Stomach (tissue), 8 donors: ENCODE measurements at regions not wholly inside any gene's neighbourhood (a gene's known extent, or its start where the extent isn't known, plus 50 kb on each side); places are given as distances from the start of the nearest gene placed in this dataset.
"Not testable (repeated sequence)": the region's sequence is repeated elsewhere in the genome, so short reads cannot be mapped to it uniquely, and the experiment has no call there.

Experiments used
- DNase-seq, 2 donors: peaks; one replicate each; pipeline versions ENCODE4 v3.0.0 to v3.0.0-alpha.2; 2013 to 2019
- H3K27ac ChIP-seq, 5 donors: fragments of 200-600 bp in 4 of 5; sonication (generic) in 4 of 5; one replicate each; pipeline ENCODE4 v1.5.1; 2013 to 2019; ENCODE audit warnings: mild to moderate bottlenecking in 1 of 5, moderate library complexity in 1 of 5
- H3K27me3 ChIP-seq, 3 donors: fragments of 200-600 bp; sonication (generic); one replicate each; pipeline ENCODE4 v1.5.1; 2017 to 2019; ENCODE audit warnings: mixed run types in 1 of 3
- H3K36me3 ChIP-seq, 4 donors: fragments of 200-600 bp; sonication (generic); 1 replicate in 3 of 4; 2 replicates in 1 of 4; pipeline ENCODE4 v1.5.1; 2016 to 2019
- H3K4me1 ChIP-seq, 4 donors: fragments of 200-600 bp; sonication (generic); one replicate each; pipeline ENCODE4 v1.5.1; 2016 to 2019
- H3K4me3 ChIP-seq, 4 donors: fragments of 200-600 bp; sonication (generic) in 3 of 4; one replicate each; pipeline ENCODE4 v1.5.1; 2016 to 2019; ENCODE audit warnings: mild to moderate bottlenecking in 1 of 4
- H3K9me3 ChIP-seq, 4 donors: fragments of 200-600 bp; sonication (generic); one replicate each; pipeline ENCODE4 v1.5.1; 2016 to 2019
- CTCF ChIP-seq, 7 experiments: fragments of 450-650 bp in 4 of 7; fragments of 200-600 bp in 3 of 7; sonication (generic) in 3 of 7; IDR thresholded peaks; one replicate each; pipeline ENCODE4 v1.5.1; 2016 to 2019; ENCODE audit warnings: antibody characterized with exemption in 7 of 7, control low read depth in 2 of 7, mild to moderate bottlenecking in 1 of 7
- EP300 ChIP-seq: sonication (generic); formaldehyde crosslinking; IDR thresholded peaks from one replicate; pipeline ENCODE4 v1.6.1; 2017; ENCODE audit warnings: antibody characterized with exemption
- POLR2A ChIP-seq, 4 donors: fragments of 450-650 bp; IDR thresholded peaks; one replicate each; pipeline ENCODE4 v1.6.1; 2016; ENCODE audit warnings: antibody characterized with exemption in 4 of 4, control low read depth in 2 of 4, mild to moderate bottlenecking in 1 of 4, moderate library complexity in 1 of 4
- POLR2AphosphoS5 ChIP-seq, 3 donors: sonication (generic); formaldehyde crosslinking; IDR thresholded peaks; one replicate each; pipeline ENCODE4 v1.6.1; 2016; ENCODE audit warnings: antibody characterized with exemption in 3 of 3
- WGBS, 5 donors: extraction: QIAGEN DNeasy Blood & Tissue Kit in 3 of 5; methylation state at CpG; one replicate each; pipeline versions ENCODE4 v1.1.5 to v1.1.7; 2013 to 2018; 5-methylcytosine and 5-hydroxymethylcytosine counted together
- intact Hi-C: fragments of 100-400 bp; cut with DNase I; formaldehyde crosslinking; loops from one replicate; pipeline ENCODE4 v1.15.1; 2023; ENCODE audit warnings: low total_unique reads
- donor health status: healthy with polysubstance abuse.
- donor health status: Bipolar disorder and iron deficiency.
- donor health status: healthy.

GRCh38 chr2:167570370-167570769 is 677.0 kb downstream of the STK39 start:
- no peak overlapping the region for H3K27ac ChIP-seq
- H3K36me3 ChIP-seq, result no peaks in the 10 kb centered on the region
- H3K9me3 ChIP-seq, result no peaks in the 10 kb centered on the region
- H3K4me1 ChIP-seq, result no peaks in the 10 kb centered on the region
- H3K4me3 ChIP-seq, result no peak overlapping the region
- no peak for DNase-seq
- H3K27me3 ChIP-seq, result no peaks in the 10 kb centered on the region
- intact Hi-C loops, result no loop called here
- WGBS, 5 donors, result 92 to 96% (median 92%) methylated on average over 3 of the region's 3 CpGs
- TF ChIP-seq EP300 (no peak), POLR2AphosphoS5 (IDR thresholded peaks at IDR 0.05) (no peak), POLR2A (IDR thresholded peaks at IDR 0.05) (no peak), CTCF (IDR thresholded peaks at IDR 0.05) (no peak)

GRCh38 chr2:167563885-167564619 is 675.8 kb downstream of the XIRP2 start:
- H3K27ac ChIP-seq, H3K4me1 ChIP-seq, H3K4me3 ChIP-seq, DNase-seq, H3K27me3 ChIP-seq, intact Hi-C loops, H3K36me3 ChIP-seq: not testable (repeated sequence)
- WGBS, 5 donors, result 90 to 100% (median 92%) methylated on average over 3 to 55 of the region's 66 CpGs
- H3K9me3 ChIP-seq, result peaks cover 0 to 11% (median 7%) of the 10 kb centered on the region in 4 donors

GRCh38 chr2:167558272-167558991 is 670.2 kb downstream of the XIRP2 start:
- H3K9me3 ChIP-seq, H3K27ac ChIP-seq, H3K4me3 ChIP-seq, H3K27me3 ChIP-seq, H3K4me1 ChIP-seq, DNase-seq, H3K36me3 ChIP-seq, intact Hi-C loops: not testable (repeated sequence)
- WGBS, 5 donors, result 90 to 92% (median 90%) methylated on average over 18 to 20 of the region's 20 CpGs

GRCh38 chr2:167555098-167555720 is 666.9 kb downstream of the XIRP2 start:
- Histone ChIP-seq H3K27me3 (no peaks in the 10 kb centered on the region), H3K27ac (no peak overlapping the region), H3K9me3 (peaks cover 0 to 8% (median 4%) of the 10 kb centered on the region in 4 donors), H3K4me3 (no peak overlapping the region), H3K4me1 (no peaks in the 10 kb centered on the region), H3K36me3 (no peaks in the 10 kb centered on the region)
- 87 to 95% (median 90%) methylated on average over 2 of the region's 2 CpGs for WGBS, 5 donors
- intact Hi-C loops, result no loop called here
- no peak for TF ChIP-seq POLR2A (IDR thresholded peaks at IDR 0.05)
- no peak for DNase-seq

- no peak overlapping the region for H3K4me3 ChIP-seq
- peaks cover 0 to 6% (median 4%) of the 10 kb centered on the region in 4 donors for H3K9me3 ChIP-seq
- no peak for TF ChIP-seq CTCF (IDR thresholded peaks at IDR 0.05)
- TF ChIP-seq EP300, result no peak
- TF ChIP-seq POLR2A (IDR thresholded peaks at IDR 0.05), result no peak
- TF ChIP-seq POLR2AphosphoS5 (IDR thresholded peaks at IDR 0.05), result no peak
- H3K27ac ChIP-seq, result no peak overlapping the region
- intact Hi-C loops, result no loop called here
- no peak for DNase-seq
- H3K4me1 ChIP-seq, result no peaks in the 10 kb centered on the region
- no peaks in the 10 kb centered on the region for H3K27me3 ChIP-seq
- WGBS, 5 donors, result 87 to 96% (median 92%) methylated on average over 2 of the region's 2 CpGs
- no peaks in the 10 kb centered on the region for H3K36me3 ChIP-seq
Observed at GRCh38 chr2:167553635-167554034, 665.4 kb downstream of the XIRP2 start.
